HG03460 (cell line): ENCODE measurements at regions not wholly inside any gene's neighbourhood (a gene's known extent, or its start where the extent isn't known, plus 50 kb on each side); places are given as distances from the start of the nearest gene placed in this dataset.
"Not testable (repeated sequence)": the region's sequence is repeated elsewhere in the genome, so short reads cannot be mapped to it uniquely, and the experiment has no call there.

Source experiments
- ATAC-seq: cut with Tn5 transposase; IDR thresholded peaks from one replicate; pipeline ENCODE4 v1.9.1; 2021; ENCODE audit not compliant: unreplicated experiment

- no peak for ATAC-seq
Observed at GRCh38 chr20:5395932-5396727, 79.4 kb upstream of the PROKR2 start.

- ATAC-seq: no peak
Observed at GRCh38 chr20:5393218-5393870, 76.6 kb upstream of the PROKR2 start.

DNA sequence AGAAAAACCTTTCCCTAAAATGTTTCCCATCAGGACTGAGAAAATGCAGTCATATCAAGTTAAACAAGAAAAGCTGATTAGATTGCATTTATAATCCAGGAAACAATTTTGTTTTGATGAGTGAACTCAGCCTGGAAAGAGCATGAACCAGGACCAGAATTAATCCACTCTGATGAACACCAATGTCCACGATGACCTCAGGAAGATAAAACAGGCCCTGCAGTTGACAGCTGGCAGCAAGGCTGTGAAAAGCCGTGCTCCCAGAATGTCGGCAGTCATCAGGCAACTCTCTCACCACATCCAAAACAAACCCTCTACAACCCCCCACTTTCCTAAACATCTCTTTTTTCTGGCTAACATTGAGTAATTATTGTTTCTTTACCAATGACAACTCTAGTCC is 74.0 kb upstream of the PROKR2 start:
- no peak for ATAC-seq

DNA sequence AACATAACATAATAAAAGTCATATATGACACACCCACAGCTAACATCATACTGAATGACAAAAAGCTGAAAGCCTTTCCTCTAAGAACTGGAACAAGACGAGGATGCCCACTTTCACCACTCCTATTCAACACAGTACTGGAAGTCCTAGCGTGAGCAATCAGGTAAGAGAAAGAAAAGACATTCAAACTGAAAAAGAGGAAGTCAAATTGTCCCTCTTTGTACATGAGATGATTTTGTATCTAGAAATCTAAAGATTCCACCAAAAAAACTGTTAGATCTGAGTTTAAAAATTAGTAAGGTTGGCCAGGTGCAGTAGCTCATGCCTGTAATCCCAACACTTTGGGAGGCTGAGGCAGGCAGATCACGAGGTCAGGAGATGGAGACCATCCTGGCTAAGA is 70.1 kb upstream of the PROKR2 start:
- not testable (repeated sequence) for ATAC-seq

DNA sequence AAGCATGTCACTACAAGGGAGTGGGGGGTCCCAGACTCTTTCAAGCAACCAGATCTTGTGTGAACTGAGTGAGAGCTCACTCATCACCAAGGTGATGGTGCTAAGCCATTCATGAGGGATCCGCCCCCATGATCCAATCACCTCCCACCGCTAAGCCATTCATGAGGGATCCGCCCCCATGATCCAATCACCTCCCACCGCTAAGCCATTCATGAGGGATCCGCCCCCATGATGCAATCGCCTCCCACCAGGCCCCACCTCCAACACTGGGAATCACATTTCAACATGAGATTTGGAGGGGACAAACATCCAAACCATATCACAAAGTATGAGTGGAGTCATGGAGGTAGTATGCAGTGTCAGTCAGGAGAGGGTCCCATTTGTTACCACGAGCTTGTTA is 64.8 kb upstream of the PROKR2 start:
- ATAC-seq: not testable (repeated sequence)

- ATAC-seq: no peak
Observed at GRCh38 chr20:5377484-5377883, 60.7 kb upstream of the PROKR2 start.

DNA sequence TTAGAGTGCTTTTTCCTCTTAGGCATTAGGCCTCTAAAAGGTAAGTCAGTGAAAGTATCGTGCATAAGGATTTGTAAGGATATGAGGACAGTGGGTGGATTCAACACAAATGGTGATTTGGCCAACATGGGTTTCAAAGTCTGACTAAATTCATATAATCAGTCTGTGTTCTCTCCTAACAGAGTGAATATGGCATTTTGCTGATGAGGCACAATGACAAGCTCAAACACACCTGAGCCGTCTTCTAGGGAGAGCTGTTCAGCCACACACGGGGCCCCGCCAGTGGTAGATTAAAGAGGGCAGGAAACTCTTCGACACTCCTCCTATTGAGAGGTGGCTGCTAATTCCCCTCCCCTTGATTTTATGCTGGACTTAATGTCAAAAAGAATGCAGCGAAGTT is 59.5 kb upstream of the PROKR2 start:
- ATAC-seq: no peak

DNA sequence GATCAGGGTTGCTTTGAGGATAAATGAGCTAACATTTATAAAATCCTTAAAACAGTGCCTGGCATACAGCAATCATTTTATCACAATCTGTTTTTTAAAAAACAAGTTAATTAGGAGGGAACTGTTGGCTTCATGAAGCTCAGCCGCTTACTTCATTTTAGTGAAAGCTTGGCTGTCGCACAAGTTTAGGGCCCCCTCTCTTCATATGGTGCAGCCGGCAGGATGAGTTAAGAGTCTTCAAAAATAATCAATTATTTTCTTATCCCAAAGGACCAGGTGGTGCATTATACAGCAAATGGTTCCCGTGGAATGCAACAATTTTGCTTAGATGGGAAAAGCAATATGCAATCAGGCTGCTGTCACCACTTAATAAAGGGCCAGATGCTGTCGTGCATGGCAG is 57.4 kb upstream of the PROKR2 start:
- ATAC-seq: no peak

DNA sequence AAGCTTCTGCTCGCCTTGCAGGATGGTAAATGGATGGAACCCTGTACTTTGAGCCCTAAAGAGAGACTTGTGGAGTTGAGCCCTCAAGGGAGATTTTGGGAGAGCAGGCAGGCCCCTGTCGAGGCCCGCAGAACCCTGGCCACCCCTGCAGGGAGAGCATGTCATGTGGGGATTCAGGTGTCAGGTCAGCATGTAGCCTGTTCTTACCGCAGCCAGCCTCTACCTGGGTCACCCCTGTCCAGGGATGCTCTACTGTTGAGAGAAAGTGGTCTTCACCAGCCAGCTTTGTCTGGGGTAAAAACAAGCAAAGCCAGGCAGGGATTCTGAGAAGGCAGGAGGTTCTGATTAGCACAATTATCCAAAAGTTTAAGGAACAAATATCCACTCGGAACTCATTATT is 55.6 kb upstream of the PROKR2 start:
- ATAC-seq: no peak

GRCh38 chr20:5369629-5370028 is 52.9 kb upstream of the PROKR2 start:
- no peak for ATAC-seq
